Fibroblast of lung (primary cell): ENCODE measurements at regions not wholly inside any gene's neighbourhood (a gene's known extent, or its start where the extent isn't known, plus 50 kb on each side); places are given as distances from the start of the nearest gene placed in this dataset.
A peak's percentile ranks its signal among the peaks of the same experiment; 100 is the strongest.

ENCODE experiments used
- DNase-seq, 2 donors: peaks; one replicate each; pipeline versions ENCODE4 v3.0.0 to v3.0.0-alpha.2; 2010; ENCODE audit warnings: low read depth in 2 of 2
- H2AFZ ChIP-seq: 2 replicates; pipeline ENCODE4 v1.5.1; 2012; ENCODE audit warnings: low read length, control low read depth, inconsistent platforms
- H3K27ac ChIP-seq: 2 replicates; pipeline ENCODE4 v1.5.1; 2011; ENCODE audit warnings: low read length, control low read depth; ENCODE audit not compliant: insufficient read depth
- H3K27me3 ChIP-seq: 2 replicates; pipeline ENCODE4 v1.5.1; 2011; ENCODE audit warnings: mild to moderate bottlenecking, low read length; ENCODE audit not compliant: control insufficient read depth, insufficient read depth
- H3K36me3 ChIP-seq: 2 replicates; pipeline ENCODE4 v1.5.1; 2011; ENCODE audit warnings: low read length; ENCODE audit not compliant: control insufficient read depth, insufficient read depth
- H3K4me1 ChIP-seq: 2 replicates; pipeline ENCODE4 v1.5.1; 2011; ENCODE audit warnings: low read length; ENCODE audit not compliant: control insufficient read depth, insufficient read depth; ENCODE audit errors: extremely low read depth
- H3K4me2 ChIP-seq: 2 replicates; pipeline ENCODE4 v1.5.1; 2011; ENCODE audit warnings: low read length, control low read depth; ENCODE audit not compliant: insufficient read depth; ENCODE audit errors: extremely low read depth
- H3K4me3 ChIP-seq, 4 experiments: fragments of 200-600 bp in 1 of 4; sonication (generic) in 1 of 4; replicated peaks in 1 of 4; 2 replicates each; pipeline ENCODE4 v1.5.1; 2011 to 2016; ENCODE audit warnings: low read length in 4 of 4, low read depth in 3 of 4, mild to moderate bottlenecking in 3 of 4, control low read depth in 2 of 4, inconsistent platforms in 1 of 4, mixed read lengths in 1 of 4; ENCODE audit not compliant: insufficient read depth in 1 of 4; ENCODE audit errors: control extremely low read depth in 1 of 4
- H3K79me2 ChIP-seq: 2 replicates; pipeline ENCODE4 v1.5.1; 2012; ENCODE audit warnings: mild to moderate bottlenecking, low read length, inconsistent platforms; ENCODE audit not compliant: control insufficient read depth, insufficient read depth
- H3K9ac ChIP-seq: 2 replicates; pipeline ENCODE4 v1.5.1; 2011; ENCODE audit warnings: mild to moderate bottlenecking, low read length, control low read depth; ENCODE audit not compliant: insufficient read depth
- H3K9me3 ChIP-seq: 2 replicates; pipeline ENCODE4 v1.5.1; 2012; ENCODE audit warnings: low read depth, low read length; ENCODE audit not compliant: control insufficient read depth, insufficient read depth
- H4K20me1 ChIP-seq: 2 replicates; pipeline ENCODE4 v1.5.1; 2011; ENCODE audit warnings: low read length; ENCODE audit not compliant: control insufficient read depth, insufficient read depth; ENCODE audit errors: extremely low read depth
- EZH2 ChIP-seq: IDR thresholded peaks from 2 replicates; pipeline ENCODE4 v1.5.1; 2012; ENCODE audit warnings: low read length, control low read depth, mild to moderate bottlenecking; ENCODE audit errors: missing control alignments
- TF ChIP-seq, protein P1 (sequence below), 2 donors: IDR thresholded peaks in 1 of 2; conservative IDR thresholded peaks in 1 of 2; 1 replicate in 1 of 2; 2 replicates in 1 of 2; pipeline ENCODE4 v1.5.1; 2011 to 2012; ENCODE audit warnings: low read length in 2 of 2, control low read depth in 1 of 2, inconsistent platforms in 1 of 2, low read depth in 1 of 2, mild to moderate bottlenecking in 1 of 2

DNA sequence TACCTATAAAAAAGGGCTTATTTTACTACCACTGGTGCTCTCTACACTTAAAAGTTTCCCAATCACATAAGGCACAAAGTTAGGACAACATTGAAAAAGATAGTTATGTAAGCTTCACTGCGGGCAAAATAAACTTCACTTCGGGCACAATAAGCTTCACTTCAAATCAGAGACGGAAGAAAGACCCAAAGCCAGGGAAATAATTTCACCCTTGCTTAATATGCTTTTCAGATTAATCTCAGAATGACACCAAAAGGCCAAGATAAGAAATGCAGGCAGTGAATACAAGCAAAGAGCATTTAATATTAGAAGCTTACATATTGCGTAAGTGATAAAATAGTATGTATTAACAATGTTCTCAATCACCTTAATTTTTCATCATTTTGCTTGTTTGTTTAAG is 444.2 kb downstream of the SETD4 start:
- Histone ChIP-seq H3K4me2 (no peak overlapping the region), H3K4me1 (no peaks in the 10 kb centered on the region), H4K20me1 (no peaks in the 10 kb centered on the region), H3K9me3 (no peaks in the 10 kb centered on the region), H3K79me2 (no peaks in the 10 kb centered on the region), H3K9ac (no peak overlapping the region), H3K27me3 (no peaks in the 10 kb centered on the region), H2AFZ (no peak overlapping the region), H3K27ac (no peak overlapping the region), H3K4me3 (no peak overlapping the region), H3K36me3 (no peaks in the 10 kb centered on the region)
- TF ChIP-seq, protein P1, sequence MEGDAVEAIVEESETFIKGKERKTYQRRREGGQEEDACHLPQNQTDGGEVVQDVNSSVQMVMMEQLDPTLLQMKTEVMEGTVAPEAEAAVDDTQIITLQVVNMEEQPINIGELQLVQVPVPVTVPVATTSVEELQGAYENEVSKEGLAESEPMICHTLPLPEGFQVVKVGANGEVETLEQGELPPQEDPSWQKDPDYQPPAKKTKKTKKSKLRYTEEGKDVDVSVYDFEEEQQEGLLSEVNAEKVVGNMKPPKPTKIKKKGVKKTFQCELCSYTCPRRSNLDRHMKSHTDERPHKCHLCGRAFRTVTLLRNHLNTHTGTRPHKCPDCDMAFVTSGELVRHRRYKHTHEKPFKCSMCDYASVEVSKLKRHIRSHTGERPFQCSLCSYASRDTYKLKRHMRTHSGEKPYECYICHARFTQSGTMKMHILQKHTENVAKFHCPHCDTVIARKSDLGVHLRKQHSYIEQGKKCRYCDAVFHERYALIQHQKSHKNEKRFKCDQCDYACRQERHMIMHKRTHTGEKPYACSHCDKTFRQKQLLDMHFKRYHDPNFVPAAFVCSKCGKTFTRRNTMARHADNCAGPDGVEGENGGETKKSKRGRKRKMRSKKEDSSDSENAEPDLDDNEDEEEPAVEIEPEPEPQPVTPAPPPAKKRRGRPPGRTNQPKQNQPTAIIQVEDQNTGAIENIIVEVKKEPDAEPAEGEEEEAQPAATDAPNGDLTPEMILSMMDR (conservative IDR thresholded peaks at IDR 0.05 in 1 of 2, IDR thresholded peaks at IDR 0.05 in 1 of 2; ENCODE audit: low read depth in 1 of 2, low read length in 2 of 2) = peak; percentile 39 to 59
- no peak for TF ChIP-seq EZH2
- DNase-seq = peak; percentile 52 to 87

DNA sequence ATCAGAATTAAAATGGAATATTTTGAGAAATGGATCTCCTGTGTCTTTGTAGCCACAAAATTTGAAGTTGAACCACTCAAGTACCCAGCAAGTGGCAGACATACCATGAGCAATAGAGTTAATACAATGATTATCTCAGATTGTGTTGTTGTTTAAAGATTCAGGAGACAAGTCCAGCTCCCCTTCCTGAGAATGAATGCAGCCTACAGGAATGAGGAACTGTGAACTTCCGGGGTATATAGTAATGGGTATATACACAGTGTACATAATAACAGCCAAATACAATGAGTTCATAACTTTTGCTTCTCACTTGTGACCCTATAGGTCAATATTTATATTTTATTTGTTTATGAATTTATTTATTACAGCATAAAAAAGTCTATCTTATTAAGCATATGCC is 445.0 kb downstream of the SETD4 start:
- H4K20me1 ChIP-seq = no peaks in the 10 kb centered on the region
- no peak overlapping the region for H3K9ac ChIP-seq
- DNase-seq = no peak
- TF ChIP-seq, protein P1 (conservative IDR thresholded peaks at IDR 0.05 in 1 of 2, IDR thresholded peaks at IDR 0.05 in 1 of 2; ENCODE audit: low read depth in 1 of 2, low read length in 2 of 2) = no peak
- TF ChIP-seq EZH2 = no peak
- no peaks in the 10 kb centered on the region for H3K27me3 ChIP-seq
- no peaks in the 10 kb centered on the region for H3K36me3 ChIP-seq
- no peak overlapping the region for H3K4me2 ChIP-seq
- no peak overlapping the region for H3K4me3 ChIP-seq
- no peaks in the 10 kb centered on the region for H3K9me3 ChIP-seq
- no peaks in the 10 kb centered on the region for H3K79me2 ChIP-seq
- H3K27ac ChIP-seq = no peak overlapping the region
- H2AFZ ChIP-seq = no peak overlapping the region
- no peaks in the 10 kb centered on the region for H3K4me1 ChIP-seq

DNA sequence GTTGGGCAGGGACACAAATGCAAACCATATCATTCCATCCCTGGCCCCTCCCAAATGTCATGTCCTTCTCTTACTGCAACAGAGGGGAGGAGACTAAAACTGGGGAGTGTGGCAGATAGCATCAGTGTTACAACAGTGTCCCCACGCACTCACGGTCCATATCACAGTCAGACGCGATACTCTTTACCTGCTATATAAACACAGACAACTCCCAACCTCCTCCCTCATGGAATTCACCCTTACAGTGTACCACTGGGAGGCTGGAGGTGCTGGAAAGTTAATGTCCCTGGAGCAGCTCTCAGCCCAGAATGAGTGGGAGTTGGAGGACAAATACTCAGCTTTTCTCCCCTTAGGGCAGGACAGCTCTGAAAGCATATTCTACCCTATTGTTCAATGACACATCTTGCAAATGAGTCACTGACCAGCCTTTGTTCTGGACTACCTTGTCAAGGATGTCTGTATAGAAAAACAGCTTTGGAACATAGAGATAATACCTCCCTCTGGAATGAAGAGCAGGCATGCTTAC is 445.9 kb downstream of the SETD4 start:
- H4K20me1 ChIP-seq = no peaks in the 10 kb centered on the region
- no peaks in the 10 kb centered on the region for H3K36me3 ChIP-seq
- H3K9ac ChIP-seq = no peak overlapping the region
- H2AFZ ChIP-seq = no peak overlapping the region
- H3K4me3 ChIP-seq = no peak overlapping the region
- H3K4me1 ChIP-seq = no peaks in the 10 kb centered on the region
- no peak overlapping the region for H3K27ac ChIP-seq
- TF ChIP-seq EZH2 = no peak
- TF ChIP-seq, protein P1 (conservative IDR thresholded peaks at IDR 0.05 in 1 of 2, IDR thresholded peaks at IDR 0.05 in 1 of 2; ENCODE audit: low read depth in 1 of 2, low read length in 2 of 2) = no peak
- H3K9me3 ChIP-seq = no peaks in the 10 kb centered on the region
- no peaks in the 10 kb centered on the region for H3K79me2 ChIP-seq
- no peak overlapping the region for H3K4me2 ChIP-seq
- H3K27me3 ChIP-seq = no peaks in the 10 kb centered on the region
- DNase-seq = peak in 1 of 2 donors; percentile 82
